ENCODE measurements at regions not wholly inside any gene's neighbourhood (a gene's known extent, or its start where the extent isn't known, plus 50 kb on each side); places are given as distances from the start of the nearest gene placed in this dataset.

- no peak for TF ChIP-seq USF1 (IDR thresholded peaks at IDR 0.05)
- TF ChIP-seq REST (IDR thresholded peaks at IDR 0.05; ENCODE audit: low read depth), result no peak
- TF ChIP-seq RAD21 (IDR thresholded peaks at IDR 0.05; ENCODE audit: low read depth), result no peak
- TF ChIP-seq MAX (IDR thresholded peaks at IDR 0.05), result no peak
- no peak for TF ChIP-seq EGR1 (IDR thresholded peaks at IDR 0.05)
- no peak for TF ChIP-seq CEBPB (IDR thresholded peaks at IDR 0.05)
- no peak for TF ChIP-seq TAF1 (IDR thresholded peaks at IDR 0.05; ENCODE audit: low read depth)
- TF ChIP-seq NFIC (IDR thresholded peaks at IDR 0.05), result no peak
- no peak for TF ChIP-seq YY1 (IDR thresholded peaks at IDR 0.05; ENCODE audit: low read depth)
These were observed 192.5 kb upstream of the ZNF462 start for GRCh38 chr9:106670418-106670817.

- TF ChIP-seq MAX (IDR thresholded peaks at IDR 0.05), result no peak
- no peak for TF ChIP-seq TCF12 (IDR thresholded peaks at IDR 0.05; ENCODE audit: low read depth)
- no peak for TF ChIP-seq EP300 (IDR thresholded peaks at IDR 0.05; ENCODE audit: borderline replicate concordance)
- TF ChIP-seq YY1 (IDR thresholded peaks at IDR 0.05; ENCODE audit: low read depth), result no peak
- no peak for TF ChIP-seq CREB1 (IDR thresholded peaks at IDR 0.05; ENCODE audit: low read depth)
- no peak for TF ChIP-seq NFIC (IDR thresholded peaks at IDR 0.05)
- TF ChIP-seq ZBTB7A (IDR thresholded peaks at IDR 0.05; ENCODE audit: low read depth), result no peak
- TF ChIP-seq TEAD4 (IDR thresholded peaks at IDR 0.05), result no peak
- no peak for TF ChIP-seq USF1 (IDR thresholded peaks at IDR 0.05)
- no peak for TF ChIP-seq FOXM1 (IDR thresholded peaks at IDR 0.05; ENCODE audit: borderline replicate concordance, low read depth)
- no peak for TF ChIP-seq TAF1 (IDR thresholded peaks at IDR 0.05; ENCODE audit: low read depth)
- TF ChIP-seq EGR1 (IDR thresholded peaks at IDR 0.05), result no peak
- no peak for TF ChIP-seq RAD21 (IDR thresholded peaks at IDR 0.05; ENCODE audit: low read depth)
- no peak for TF ChIP-seq REST (IDR thresholded peaks at IDR 0.05; ENCODE audit: low read depth)
- TF ChIP-seq CEBPB (IDR thresholded peaks at IDR 0.05), result no peak
These were observed 187.2 kb upstream of the ZNF462 start for GRCh38 chr9:106675780-106676179.

- no peak for TF ChIP-seq TAF1 (IDR thresholded peaks at IDR 0.05; ENCODE audit: low read depth)
- no peak for TF ChIP-seq TCF12 (IDR thresholded peaks at IDR 0.05; ENCODE audit: low read depth)
- TF ChIP-seq RAD21 (IDR thresholded peaks at IDR 0.05; ENCODE audit: low read depth), result no peak
- TF ChIP-seq USF1 (IDR thresholded peaks at IDR 0.05), result no peak
- TF ChIP-seq EP300 (IDR thresholded peaks at IDR 0.05; ENCODE audit: borderline replicate concordance), result no peak
- no peak for TF ChIP-seq REST (IDR thresholded peaks at IDR 0.05; ENCODE audit: low read depth)
- TF ChIP-seq ZBTB7A (IDR thresholded peaks at IDR 0.05; ENCODE audit: low read depth), result no peak
- TF ChIP-seq TEAD4 (IDR thresholded peaks at IDR 0.05), result no peak
- TF ChIP-seq CEBPB (IDR thresholded peaks at IDR 0.05), result no peak
- no peak for TF ChIP-seq EGR1 (IDR thresholded peaks at IDR 0.05)
- no peak for TF ChIP-seq FOXM1 (IDR thresholded peaks at IDR 0.05; ENCODE audit: borderline replicate concordance, low read depth)
- TF ChIP-seq MAX (IDR thresholded peaks at IDR 0.05), result no peak
These were observed 185.6 kb upstream of the ZNF462 start for GRCh38 chr9:106677374-106677773.

- no peak for TF ChIP-seq EP300 (IDR thresholded peaks at IDR 0.05; ENCODE audit: borderline replicate concordance)
- TF ChIP-seq NFIC (IDR thresholded peaks at IDR 0.05), result no peak
- TF ChIP-seq USF1 (IDR thresholded peaks at IDR 0.05), result no peak
- TF ChIP-seq EGR1 (IDR thresholded peaks at IDR 0.05), result no peak
- TF ChIP-seq CEBPB (IDR thresholded peaks at IDR 0.05), result no peak
- TF ChIP-seq TCF12 (IDR thresholded peaks at IDR 0.05; ENCODE audit: low read depth), result no peak
- TF ChIP-seq FOXM1 (IDR thresholded peaks at IDR 0.05; ENCODE audit: borderline replicate concordance, low read depth), result no peak
- no peak for TF ChIP-seq CREB1 (IDR thresholded peaks at IDR 0.05; ENCODE audit: low read depth)
- no peak for TF ChIP-seq TAF1 (IDR thresholded peaks at IDR 0.05; ENCODE audit: low read depth)
- no peak for TF ChIP-seq MAX (IDR thresholded peaks at IDR 0.05)
- no peak for TF ChIP-seq ZBTB7A (IDR thresholded peaks at IDR 0.05; ENCODE audit: low read depth)
- no peak for TF ChIP-seq YY1 (IDR thresholded peaks at IDR 0.05; ENCODE audit: low read depth)
- no peak for TF ChIP-seq REST (IDR thresholded peaks at IDR 0.05; ENCODE audit: low read depth)
- no peak for TF ChIP-seq RAD21 (IDR thresholded peaks at IDR 0.05; ENCODE audit: low read depth)
- no peak for TF ChIP-seq TEAD4 (IDR thresholded peaks at IDR 0.05)
These were observed 185.1 kb upstream of the ZNF462 start for GRCh38 chr9:106677830-106678229.
